IPS-11a (cell line): ENCODE measurements at regions not wholly inside any gene's neighbourhood (a gene's known extent, or its start where the extent isn't known, plus 50 kb on each side); places are given as distances from the start of the nearest gene placed in this dataset.

Experiments used
- H3K4me3 ChIP-seq: one replicate; pipeline ENCODE4 v1.5.1; 2013; ENCODE audit warnings: low read depth, low read length, control low read depth

DNA sequence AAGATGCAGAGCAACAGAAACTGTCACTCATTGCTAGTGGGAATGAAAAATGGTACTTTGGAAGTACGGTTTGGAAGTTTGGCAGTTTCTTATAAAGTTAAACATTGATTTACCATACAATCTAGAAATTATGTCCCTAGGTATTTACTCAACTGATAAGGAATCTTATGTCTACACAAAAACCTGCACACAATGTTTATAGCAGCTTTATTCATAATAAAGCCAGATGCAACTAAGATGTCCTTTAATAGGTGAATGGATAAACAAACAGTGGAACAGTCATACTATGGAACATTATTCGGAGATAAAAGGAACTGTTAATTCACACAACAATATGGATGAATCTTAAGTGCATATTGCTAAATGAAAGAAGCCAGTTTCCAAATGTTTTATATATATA lies 96.2 kb upstream of the SIRPA start:
- H3K4me3 ChIP-seq, result no peak overlapping the region

DNA sequence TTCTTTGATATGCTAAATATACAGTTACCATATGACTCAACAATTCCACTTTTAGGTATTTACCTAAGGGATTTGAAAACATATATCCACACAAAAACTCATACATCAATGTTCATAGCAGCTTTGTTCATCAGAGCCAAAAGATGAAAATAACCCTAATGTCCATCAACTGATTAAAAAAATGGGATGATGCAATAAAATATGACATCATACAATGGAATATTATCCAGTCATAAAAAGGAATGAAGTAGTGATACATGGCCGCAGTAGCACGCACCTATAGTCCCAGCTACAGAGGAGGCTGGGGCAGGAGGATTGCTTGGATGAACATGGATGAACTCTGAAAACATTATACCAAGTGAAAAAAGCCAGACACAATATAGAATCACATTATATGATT lies 101.4 kb upstream of the SIRPA start:
- no peak overlapping the region for H3K4me3 ChIP-seq

DNA sequence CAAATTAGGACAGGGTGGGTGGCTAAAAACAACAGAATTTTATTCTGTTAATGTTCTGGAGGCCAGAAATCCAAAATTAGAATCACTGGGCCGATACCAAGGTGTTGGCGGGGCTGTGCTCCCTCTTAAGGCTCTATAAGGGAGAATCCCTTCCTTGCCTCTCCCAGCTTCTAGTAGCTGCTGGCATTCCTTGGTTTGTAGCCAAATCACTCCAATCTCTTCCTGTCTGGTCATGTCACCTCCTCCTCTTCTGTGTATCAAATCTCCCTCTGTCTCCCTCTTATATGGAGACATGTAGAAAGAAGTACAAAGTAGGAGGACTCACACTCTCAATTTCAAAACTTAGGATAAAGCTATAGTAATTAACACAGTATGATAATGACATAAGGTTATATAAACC lies 102.9 kb upstream of the SIRPA start:
- no peak overlapping the region for H3K4me3 ChIP-seq

DNA sequence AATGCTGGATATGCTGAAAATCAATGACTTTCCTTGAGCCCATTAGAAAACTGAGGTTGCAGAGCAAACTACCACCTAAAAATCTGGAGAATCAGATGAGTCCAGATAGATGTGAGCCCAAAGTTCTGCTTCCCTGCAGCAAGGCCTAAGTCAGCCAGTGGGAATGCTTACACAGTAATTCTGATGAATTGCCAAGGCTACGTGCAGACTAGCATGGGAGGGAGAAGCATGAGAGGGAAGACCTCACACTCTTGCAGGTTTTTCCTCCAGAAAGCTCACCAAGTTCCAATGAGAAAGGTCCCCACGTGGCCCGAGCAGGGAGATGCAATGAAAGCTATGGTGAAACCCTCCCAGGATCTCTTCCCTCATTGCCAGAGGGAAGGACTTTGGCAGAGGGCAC lies 104.8 kb upstream of the SIRPA start:
- H3K4me3 ChIP-seq, result no peak overlapping the region

DNA sequence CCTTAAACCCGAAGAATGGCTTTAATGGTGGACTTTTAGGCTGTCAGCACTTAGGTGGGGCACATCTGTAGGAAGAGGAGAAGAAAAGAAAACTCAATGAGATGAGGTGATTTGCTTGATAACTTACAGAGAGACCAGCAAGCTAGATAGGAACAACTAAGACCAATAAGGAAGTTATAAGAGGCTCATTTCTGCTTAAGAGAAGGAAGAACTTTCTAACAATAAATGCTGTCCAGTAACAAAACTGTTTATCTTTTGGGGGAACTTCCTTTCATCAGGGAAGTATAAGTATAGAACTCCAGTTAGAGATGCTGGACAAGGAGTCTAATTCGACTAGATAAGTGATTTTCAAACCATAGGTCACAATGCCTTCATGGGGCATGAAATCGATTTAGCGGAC lies 107.2 kb upstream of the SIRPA start:
- no peak overlapping the region for H3K4me3 ChIP-seq

DNA sequence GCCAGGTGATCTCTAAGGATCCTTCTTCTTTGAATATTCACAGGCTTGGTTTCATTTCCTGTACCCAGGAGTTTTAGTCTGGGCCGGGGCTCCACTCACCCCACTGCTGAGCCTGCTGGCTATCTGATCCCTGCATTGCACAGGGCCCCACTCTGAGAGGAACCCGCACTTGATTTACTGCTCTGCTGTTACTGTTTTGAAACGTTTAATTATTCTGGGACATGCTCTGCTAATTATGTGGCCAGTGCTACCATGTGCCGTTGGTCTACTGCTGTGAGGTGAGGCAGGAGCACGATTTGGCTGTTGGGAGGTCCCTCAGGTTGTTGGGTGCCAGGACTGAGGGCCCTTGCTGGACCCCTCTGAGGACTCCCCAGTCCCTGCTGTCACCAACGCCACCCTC lies 108.7 kb upstream of the SIRPA start:
- no peak overlapping the region for H3K4me3 ChIP-seq

DNA sequence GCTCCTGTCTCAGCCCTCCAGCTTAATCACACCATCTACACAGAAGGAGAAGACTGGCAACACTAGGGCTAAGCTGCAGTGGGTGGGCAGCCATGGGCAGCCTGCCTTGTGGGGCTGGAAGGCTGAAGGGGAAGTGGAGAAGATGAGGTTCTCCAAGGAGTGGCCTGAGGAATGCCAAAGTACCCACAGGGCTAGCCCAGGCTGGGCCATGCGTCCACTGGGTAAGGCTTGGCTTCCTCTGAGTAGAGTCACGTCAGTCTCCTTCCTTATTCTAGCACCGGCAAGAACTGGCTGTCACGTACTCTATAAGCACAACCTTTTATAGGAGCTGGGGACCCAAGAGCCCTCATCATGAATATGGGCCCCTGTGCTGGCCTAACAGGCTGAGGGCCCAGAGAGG lies 110.6 kb upstream of the SIRPA start:
- no peak overlapping the region for H3K4me3 ChIP-seq

DNA sequence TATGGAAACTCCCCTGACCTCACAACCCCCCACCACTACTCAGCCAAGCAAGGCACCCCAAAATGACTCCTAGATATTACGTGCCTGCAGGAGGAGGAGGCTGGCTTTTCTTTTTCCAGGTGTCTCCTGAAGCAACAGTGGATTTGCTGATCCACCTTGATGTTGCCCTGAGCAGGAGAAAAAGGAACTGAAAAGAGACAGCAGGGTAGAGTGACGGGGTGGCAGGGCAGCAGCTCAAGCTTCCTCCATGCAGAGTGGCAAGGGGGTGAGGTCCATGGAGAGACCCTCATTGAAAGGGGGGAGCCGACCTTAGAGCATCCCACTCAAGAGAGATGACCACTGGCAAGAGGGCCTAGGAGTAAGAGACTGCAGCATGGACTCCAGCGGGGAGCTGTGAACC lies 112.0 kb upstream of the SIRPA start:
- H3K4me3 ChIP-seq, result no peak overlapping the region

DNA sequence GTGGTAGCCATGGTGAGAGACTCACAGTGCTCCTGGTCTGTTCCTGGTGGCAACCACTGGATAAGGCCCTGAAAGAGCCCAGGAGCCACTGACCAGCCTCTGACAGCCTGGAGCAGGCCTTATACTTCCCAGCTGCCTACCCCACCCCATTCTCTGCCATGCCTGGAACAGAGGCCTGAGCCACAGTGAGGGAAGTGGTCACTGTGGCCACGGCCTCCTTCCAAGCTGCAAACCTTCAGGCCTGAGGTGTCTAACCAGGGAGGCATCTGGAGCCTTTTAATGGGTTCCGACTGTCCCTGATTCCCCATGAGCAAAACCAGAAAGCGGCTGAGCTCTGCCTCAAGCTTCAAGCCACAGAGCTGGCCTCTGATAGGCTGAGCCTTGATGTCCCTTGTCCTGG lies 113.0 kb upstream of the SIRPA start:
- H3K4me3 ChIP-seq, result no peak overlapping the region

DNA sequence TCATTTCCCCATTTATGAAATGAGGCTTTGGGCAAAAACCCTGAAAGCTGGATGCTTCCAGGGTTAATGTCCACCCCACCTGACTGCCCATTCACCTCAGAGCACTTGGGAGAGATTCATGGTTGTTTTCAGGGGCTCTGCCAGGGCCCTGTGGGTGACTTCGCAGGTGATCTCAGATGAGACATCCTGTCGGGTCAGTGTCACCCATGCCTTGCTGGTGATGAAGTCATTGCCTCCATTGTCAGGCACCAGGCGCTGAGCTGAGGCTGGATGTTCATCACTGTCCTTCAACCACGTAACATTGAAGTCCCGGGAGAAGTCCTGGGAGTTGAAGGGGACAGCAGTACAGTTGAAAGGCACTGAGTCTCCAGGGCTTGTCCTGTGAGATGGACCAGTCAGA lies 115.6 kb upstream of the SIRPA start:
- no peak overlapping the region for H3K4me3 ChIP-seq

DNA sequence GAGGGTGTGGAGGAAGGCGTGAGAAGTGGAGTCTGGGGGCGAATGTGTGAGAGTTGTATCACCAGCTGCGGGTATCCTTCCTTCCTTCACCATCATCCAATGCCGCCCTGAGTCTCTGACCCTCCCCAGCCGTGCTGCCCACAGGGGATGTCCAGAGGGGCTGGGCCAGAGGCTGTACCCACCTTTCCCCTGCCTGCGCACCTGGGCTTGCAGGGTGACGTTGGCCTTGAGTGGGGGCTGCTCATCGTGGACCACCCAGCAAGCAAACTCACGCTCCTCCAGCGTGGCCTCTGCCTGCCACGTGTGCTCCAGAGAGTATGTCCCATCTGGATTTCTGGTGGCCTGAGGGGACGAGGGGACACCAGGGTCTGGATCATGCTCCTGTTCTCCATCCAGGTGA lies 116.9 kb upstream of the SIRPA start:
- H3K4me3 ChIP-seq, result no peak overlapping the region

DNA sequence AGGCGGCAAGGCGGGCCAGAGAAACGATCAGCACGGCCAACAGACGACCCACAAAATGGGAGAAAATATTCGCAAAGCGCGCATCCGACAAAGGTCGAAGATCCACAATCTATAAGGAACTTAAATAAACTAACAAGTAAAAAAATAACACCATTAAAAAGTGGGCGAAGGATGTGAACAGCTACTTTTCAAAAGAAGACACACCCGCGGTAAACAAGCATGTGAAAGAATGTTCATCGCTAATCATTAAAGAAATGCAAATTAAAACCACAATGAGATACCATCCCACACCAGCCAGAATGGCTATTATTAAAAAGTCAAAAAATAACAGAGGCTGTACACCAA lies 117.8 kb upstream of the SIRPA start:
- H3K4me3 ChIP-seq, result no peak overlapping the region

DNA sequence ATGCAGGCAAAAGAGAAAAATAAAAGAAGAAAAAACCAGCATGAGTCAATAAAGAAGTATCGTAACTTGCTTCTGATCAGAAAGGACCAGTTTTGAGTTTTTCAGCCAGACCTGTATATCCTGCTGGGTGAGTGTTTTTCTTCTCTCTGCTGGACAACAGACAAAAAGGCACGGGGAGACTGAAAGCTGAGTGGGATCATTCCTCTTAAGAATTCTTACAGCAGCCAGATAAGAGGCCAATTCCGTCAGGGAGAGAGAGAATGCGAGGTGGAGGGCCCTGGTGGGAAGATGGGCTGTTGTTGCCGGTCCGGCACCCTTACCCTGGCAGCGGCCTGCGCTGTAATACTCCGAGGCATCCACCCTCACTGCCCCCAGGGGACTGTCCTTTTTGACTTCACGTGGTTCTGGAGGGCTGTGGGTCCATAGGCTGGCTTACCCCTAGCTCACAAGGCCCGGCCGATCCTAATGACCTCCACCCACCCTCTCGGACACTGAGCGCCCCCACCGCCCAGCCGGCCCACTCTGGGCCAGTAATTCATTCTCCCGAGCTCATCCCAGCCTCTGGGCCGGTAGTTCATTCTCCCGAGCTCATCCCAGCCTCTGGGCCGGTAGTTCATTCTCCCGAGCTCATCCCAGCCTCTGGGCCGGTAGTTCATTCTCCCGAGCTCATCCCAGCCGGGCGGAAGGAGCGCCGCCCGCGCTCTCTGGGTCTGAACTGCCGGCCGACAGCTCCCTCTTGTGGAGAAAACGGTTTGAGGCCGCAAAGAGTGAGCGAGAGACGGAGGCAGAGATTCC lies 118.3 kb upstream of the SIRPA start:
- peak overlapping the region; percentile 73 for H3K4me3 ChIP-seq

DNA sequence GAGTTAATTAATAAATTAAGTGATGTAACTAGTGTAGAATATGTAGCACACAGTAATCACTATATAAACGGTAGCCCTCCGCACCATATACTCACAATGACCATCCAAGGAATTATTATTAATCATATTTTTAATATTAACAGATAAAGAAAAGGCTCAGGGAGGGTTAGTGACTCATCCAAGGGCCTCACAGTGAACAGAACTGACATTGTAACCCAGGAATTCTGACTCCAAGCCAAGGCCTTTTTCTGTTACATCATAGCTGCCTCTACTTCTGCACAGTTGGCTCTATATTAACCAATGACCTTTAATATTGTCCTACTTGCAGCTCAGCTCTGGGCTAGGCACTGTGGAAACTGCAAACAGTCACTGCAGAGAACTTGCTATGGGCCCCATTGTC lies 117.5 kb upstream of the SIRPG start:
- H3K4me3 ChIP-seq, result no peak overlapping the region

DNA sequence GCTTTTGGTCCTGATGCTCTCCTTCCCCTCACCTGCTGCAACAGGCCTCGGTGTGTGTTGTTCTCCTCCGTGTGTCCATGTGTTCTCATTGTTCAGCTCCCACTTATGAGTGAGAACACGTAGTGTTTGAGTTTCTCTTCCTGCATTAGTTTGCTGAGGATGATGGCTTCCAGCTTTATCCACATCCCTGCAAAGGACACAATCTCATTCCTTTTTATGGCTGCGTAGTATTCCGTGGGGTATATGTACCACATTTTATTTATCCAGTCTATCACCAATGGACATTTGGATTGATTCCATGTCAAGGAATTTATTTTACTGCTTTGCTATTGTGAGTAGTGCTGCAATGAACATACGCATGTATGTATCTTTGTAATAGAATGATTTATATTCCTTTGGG lies 116.9 kb upstream of the SIRPG start:
- H3K4me3 ChIP-seq, result no peak overlapping the region

DNA sequence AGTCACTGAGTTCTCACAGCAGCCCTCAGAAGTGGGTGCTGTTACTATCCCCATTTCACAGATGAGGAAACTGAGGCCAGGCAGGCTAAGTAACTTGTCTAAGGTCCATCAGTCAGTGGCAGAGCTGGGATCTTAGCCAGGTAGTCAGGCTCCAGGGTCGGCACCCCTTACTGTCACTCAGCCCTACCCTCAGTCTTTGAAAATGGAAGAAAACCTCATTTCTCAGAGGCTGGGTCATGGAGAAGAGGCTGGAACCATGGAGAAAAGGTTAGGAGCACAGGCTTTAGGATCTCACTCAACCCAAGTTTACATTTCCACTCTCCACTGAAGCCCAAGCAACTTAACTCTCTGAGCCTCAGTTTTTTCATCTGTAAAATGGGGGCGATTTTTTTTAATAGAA lies 116.2 kb upstream of the SIRPG start:
- H3K4me3 ChIP-seq, result no peak overlapping the region

DNA sequence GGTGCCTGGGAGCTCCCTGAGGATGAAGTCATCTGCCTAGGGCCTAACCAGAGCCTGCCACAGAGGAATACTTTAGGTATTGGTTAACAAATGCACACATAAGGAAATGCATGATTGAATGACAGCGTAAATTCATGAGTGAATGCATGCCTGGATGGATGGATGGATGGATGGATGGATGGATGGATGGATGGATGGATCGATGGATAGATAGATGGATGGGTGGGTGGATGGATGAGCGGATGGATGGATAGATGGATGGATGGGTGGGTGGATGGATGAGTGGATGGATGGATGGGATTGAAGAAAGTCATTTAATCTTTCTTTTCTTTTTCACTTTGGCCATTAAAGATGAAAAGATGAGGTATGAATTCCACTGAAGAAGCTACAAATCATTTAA lies 111.9 kb upstream of the SIRPG start:
- H3K4me3 ChIP-seq, result no peak overlapping the region

DNA sequence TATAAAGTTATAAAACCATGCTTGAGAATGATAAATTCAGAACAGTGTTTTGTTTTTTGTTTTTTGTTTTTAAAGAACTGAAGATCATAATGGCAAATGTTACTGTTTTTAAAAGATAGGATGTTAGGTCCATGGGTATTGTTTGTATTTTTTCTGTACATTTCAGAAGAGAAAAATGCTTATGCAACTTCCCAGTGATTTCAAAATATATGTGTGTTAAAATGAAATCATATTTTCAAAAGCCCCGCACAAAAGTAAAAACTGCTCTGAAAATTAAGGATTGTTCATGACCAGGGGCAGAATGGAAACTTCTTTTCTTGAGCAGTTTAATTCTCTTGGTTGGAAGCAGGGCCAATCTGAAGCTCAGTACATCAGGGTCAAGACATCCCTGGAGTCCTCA lies 109.2 kb upstream of the SIRPG start:
- H3K4me3 ChIP-seq, result no peak overlapping the region

DNA sequence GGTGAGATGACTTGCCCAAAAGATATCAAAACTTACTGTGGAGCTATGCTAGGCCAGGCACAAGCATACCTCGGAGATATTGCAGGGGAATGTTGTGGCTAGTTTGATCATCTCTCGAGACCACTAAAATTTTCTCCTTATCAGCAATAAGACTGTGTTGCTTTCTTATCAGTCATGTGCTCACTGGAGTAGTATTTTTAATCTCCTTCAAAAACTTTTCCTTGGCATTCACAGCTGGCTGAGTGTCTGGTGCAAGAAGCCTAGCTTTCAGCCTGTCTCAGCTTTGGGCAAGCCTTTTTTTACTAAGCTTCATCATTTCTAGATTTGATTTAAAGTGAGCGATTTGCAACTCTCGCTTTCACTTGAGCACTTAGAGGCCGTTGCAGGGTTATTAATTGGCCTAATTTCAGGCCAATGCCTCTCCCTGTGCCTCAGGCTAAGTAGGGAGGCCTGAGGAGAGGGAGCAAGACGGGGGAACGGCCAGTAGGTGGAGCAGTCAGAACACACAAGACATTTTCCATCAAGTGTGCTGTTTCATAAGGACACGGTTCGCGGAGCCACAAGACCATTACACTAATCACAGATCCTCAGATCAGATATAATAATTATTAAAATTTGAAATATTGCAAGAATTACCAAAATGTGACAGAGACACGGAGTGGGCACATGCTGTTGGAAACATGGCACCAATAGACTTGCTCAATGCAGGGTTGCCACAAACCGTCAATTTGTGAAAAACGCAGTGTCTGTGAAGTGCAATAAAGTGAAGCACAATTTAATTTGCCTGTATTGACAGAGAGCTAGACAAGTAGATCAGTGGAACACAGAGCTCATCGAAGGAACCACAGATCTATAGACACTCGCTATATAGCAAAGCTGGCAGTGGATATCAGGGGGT lies 106.8 kb upstream of the SIRPG start:
- H3K4me3 ChIP-seq, result no peak overlapping the region

DNA sequence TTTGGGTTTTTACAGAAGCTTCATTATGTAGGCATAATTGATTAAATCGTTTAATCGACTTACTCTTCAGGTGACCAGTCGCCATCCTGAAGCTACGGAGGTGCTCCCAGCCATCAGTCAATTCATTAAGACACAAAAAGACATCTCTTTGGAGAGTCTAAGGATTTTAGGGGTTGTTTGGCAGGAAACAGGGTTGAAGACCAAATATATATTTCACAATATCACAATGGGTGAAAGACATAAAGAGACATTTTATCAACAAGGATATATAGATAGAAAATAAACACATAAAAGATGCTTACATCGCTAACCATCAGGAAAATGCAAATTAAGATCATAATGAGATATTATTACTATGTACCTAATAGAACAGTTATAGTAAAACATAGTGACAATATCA lies 104.0 kb upstream of the SIRPG start:
- no peak overlapping the region for H3K4me3 ChIP-seq

DNA sequence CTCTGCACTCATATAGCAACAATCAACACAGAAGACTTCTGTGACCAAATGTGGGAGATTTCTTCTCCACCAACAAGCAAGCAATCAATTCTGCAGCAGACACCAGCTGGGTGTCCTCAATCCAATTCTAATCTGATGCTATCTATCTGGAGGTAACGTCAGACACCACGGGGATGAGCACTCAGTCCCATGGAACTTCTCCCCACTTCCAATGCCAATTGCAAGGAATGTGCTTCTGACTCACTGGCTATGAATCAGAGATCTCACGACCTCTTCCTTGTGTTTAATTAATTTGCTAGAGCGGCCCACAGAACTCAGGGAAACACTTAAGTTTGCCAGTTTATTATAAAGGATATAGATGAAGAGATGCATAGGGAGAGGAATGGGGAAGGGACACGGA lies 103.5 kb upstream of the SIRPG start:
- no peak overlapping the region for H3K4me3 ChIP-seq

DNA sequence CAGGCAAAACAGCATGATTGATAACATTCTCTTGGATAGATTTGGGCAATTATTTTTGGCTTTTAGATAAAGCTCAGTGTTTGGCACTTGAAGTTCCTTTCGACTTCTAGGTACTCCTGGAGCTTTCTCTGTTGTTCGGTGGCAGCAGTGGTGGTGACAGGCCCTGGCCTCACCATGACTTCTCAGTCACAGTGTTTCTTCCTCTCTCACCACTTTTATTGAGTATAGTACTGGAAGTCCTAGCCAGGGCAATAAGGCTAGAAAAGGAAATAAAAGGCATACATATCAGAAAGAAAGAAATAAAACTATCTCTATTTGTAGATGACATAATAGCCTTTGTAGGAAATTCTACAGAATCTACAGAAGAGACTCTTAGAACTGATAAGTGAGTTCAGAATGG lies 101.2 kb upstream of the SIRPG start:
- H3K4me3 ChIP-seq, result no peak overlapping the region
